ENCODE measurements at regions not wholly inside any gene's neighbourhood (a gene's known extent, or its start where the extent isn't known, plus 50 kb on each side); places are given as distances from the start of the nearest gene placed in this dataset.
A peak's percentile ranks its signal among the peaks of the same experiment; 100 is the strongest.

DNA sequence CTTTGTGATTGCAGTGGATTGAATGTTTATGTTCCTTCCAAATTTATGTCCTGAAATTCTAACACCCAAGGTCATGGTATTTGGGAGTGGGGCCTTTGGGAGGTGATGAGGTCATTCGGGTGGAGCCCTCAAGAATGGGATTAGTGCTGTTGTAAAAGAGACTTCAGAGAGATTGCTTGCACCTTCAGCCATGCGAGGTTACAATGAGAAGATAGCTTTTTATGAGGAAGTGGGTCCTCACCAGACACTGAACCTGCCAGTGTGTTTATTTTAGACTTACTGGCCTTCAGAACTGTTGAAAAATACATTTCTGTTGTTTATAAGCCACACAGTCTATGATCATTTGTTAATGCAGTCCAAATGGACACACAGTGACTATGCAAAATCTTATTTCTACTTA is 161.0 kb upstream of the GPRIN3 start:
- intact Hi-C loops (cut with DNase I, micrococcal nuclease), result no loop called here
- no peak for ATAC-seq
- no peak overlapping the region for H3K4me3 Mint-ChIP-seq
- no peaks in the 10 kb centered on the region for H3K27me3 Mint-ChIP-seq
- no peak for DNase-seq
- no peak overlapping the region for H3K27ac Mint-ChIP-seq
- no peaks in the 10 kb centered on the region for H3K9me3 Mint-ChIP-seq (ENCODE audit: low read depth)
- peaks cover 25% of the 10 kb centered on the region for H3K4me1 Mint-ChIP-seq
- H3K36me3 Mint-ChIP-seq (ENCODE audit: low read depth), result no peaks in the 10 kb centered on the region
- ChIA-PET POLR2A (no interaction called here), CTCF (no interaction called here)

GRCh38 chr4:89463341-89463740 is 155.7 kb upstream of the GPRIN3 start:
- Mint-ChIP-seq H3K4me3 (no peak overlapping the region), H3K27me3 (no peaks in the 10 kb centered on the region), H3K27ac (no peak overlapping the region), H3K36me3 (ENCODE audit: low read depth) (no peaks in the 10 kb centered on the region), H3K9me3 (ENCODE audit: low read depth) (no peaks in the 10 kb centered on the region), H3K4me1 (no peaks in the 10 kb centered on the region)
- CTCF ChIA-PET, result no interaction called here
- intact Hi-C loops (cut with DNase I, micrococcal nuclease), result no loop called here
- DNase-seq (no peak), ATAC-seq (no peak)
- POLR2A ChIA-PET, result no interaction called here

GRCh38 chr4:89447543-89447942 is 139.9 kb upstream of the GPRIN3 start:
- Mint-ChIP-seq H3K27ac (no peak overlapping the region), H3K4me1 (no peaks in the 10 kb centered on the region), H3K36me3 (ENCODE audit: low read depth) (peaks cover 8% of the 10 kb centered on the region), H3K4me3 (no peak overlapping the region), H3K9me3 (ENCODE audit: low read depth) (peaks cover 16% of the 10 kb centered on the region), H3K27me3 (peaks cover 3% of the 10 kb centered on the region)
- POLR2A ChIA-PET, result no interaction called here
- DNase-seq (no peak), ATAC-seq (no peak)
- intact Hi-C loops (cut with DNase I, micrococcal nuclease), result no loop called here
- CTCF ChIA-PET, result interaction anchor here (1.3 to 1.5 kb wide), 2 partner anchors 10 to 221 kb away, joined by 4 to 5 read pairs; no protein-coding TSS in a partner anchor

DNA sequence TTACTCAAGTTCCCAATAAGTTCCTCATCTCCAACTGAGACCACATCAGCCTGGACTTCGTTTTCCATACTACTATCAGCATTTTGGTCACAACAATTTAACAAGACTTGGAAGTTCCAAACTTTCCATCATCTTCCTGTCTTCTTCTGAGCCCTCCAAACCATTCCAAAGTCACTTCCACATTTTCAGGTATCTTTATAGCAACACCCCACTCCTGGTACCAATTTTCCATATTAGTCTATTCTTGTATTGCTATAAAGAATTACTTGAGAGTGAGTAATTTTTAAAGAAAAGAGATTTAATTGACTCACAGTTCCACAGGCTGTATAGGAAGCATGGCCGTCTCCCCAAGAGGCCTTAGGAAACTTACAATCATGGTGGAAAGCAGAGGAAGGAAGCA is 138.6 kb upstream of the GPRIN3 start:
- DNase-seq (no peak), ATAC-seq (no peak)
- peaks cover 8% of the 10 kb centered on the region for H3K36me3 Mint-ChIP-seq (ENCODE audit: low read depth)
- intact Hi-C loops (cut with DNase I, micrococcal nuclease), result no loop called here
- H3K9me3 Mint-ChIP-seq (ENCODE audit: low read depth), result peaks cover 16% of the 10 kb centered on the region
- POLR2A ChIA-PET, result no interaction called here
- no peaks in the 10 kb centered on the region for H3K4me1 Mint-ChIP-seq
- H3K27me3 Mint-ChIP-seq, result peaks cover 3% of the 10 kb centered on the region
- H3K4me3 Mint-ChIP-seq, result no peak overlapping the region
- H3K27ac Mint-ChIP-seq, result no peak overlapping the region
- CTCF ChIA-PET, result no interaction called here

- CTCF ChIA-PET, result interaction anchor here (1.0 to 1.5 kb wide), 2 partner anchors 212 to 214 kb away, joined by 3 to 11 read pairs; no protein-coding TSS in a partner anchor
- no peak overlapping the region for H3K4me3 Mint-ChIP-seq
These were observed 131.9 kb upstream of the GPRIN3 start for GRCh38 chr4:89439533-89439932.

GRCh38 chr4:89438102-89438831 is 130.7 kb upstream of the GPRIN3 start:
- H3K4me3 Mint-ChIP-seq, result no peak overlapping the region
- H3K27me3 Mint-ChIP-seq, result peaks cover 3% of the 10 kb centered on the region
- H3K27ac Mint-ChIP-seq, result peak overlapping the region; percentile 71

More at GRCh38 chr4:89439533-89439932, 131.9 kb upstream of the GPRIN3 start:
- Mint-ChIP-seq H3K4me1 (peaks cover 19% of the 10 kb centered on the region), H3K27ac (no peak overlapping the region), H3K9me3 (ENCODE audit: low read depth) (peaks cover 2% of the 10 kb centered on the region), H3K27me3 (peaks cover 3% of the 10 kb centered on the region), H3K36me3 (ENCODE audit: low read depth) (no peaks in the 10 kb centered on the region)
- intact Hi-C loops (cut with DNase I, micrococcal nuclease), result loop anchor here (5.0 kb wide), 2 partner anchors 123 to 463 kb away; no protein-coding TSS in a partner anchor
- DNase-seq (no peak), ATAC-seq (no peak)
- POLR2A ChIA-PET, result no interaction called here

GRCh38 chr4:89434364-89434988 is 126.9 kb upstream of the GPRIN3 start:
- DNase-seq (no peak), ATAC-seq (peak; percentile 75)
- peaks cover 21% of the 10 kb centered on the region for H3K4me1 Mint-ChIP-seq
- H3K9me3 Mint-ChIP-seq (ENCODE audit: low read depth), result no peaks in the 10 kb centered on the region
- ChIA-PET CTCF (interaction anchor here (0.7 to 2.3 kb wide), 22 partner anchors 9 to 468 kb away, joined by 3 to 73 read pairs (median 3); no protein-coding TSS in a partner anchor), POLR2A (no interaction called here)
- peaks cover 2% of the 10 kb centered on the region for H3K27me3 Mint-ChIP-seq
- no peak overlapping the region for H3K27ac Mint-ChIP-seq
- intact Hi-C loops (cut with DNase I, micrococcal nuclease), result loop anchor here (1.0 to 5.0 kb wide), 5 partner anchors 127 to 275 kb away; partner anchors contain the start of gene GPRIN3 (in 1 of the 2)
- H3K36me3 Mint-ChIP-seq (ENCODE audit: low read depth), result no peaks in the 10 kb centered on the region
- H3K4me3 Mint-ChIP-seq, result no peak overlapping the region

More at GRCh38 chr4:89438102-89438831, 130.7 kb upstream of the GPRIN3 start:
- no peaks in the 10 kb centered on the region for H3K9me3 Mint-ChIP-seq (ENCODE audit: low read depth)
- POLR2A ChIA-PET, result no interaction called here
- DNase-seq (peak; percentile 70), ATAC-seq (peak; percentile 70)
- peaks cover 23% of the 10 kb centered on the region for H3K4me1 Mint-ChIP-seq
- no peaks in the 10 kb centered on the region for H3K36me3 Mint-ChIP-seq (ENCODE audit: low read depth)
- intact Hi-C loops (cut with DNase I, micrococcal nuclease), result loop anchor here (1.0 to 5.0 kb wide), 4 partner anchors 124 to 464 kb away; no protein-coding TSS in a partner anchor
- CTCF ChIA-PET, result interaction anchor here (1.0 to 1.5 kb wide), 2 partner anchors 211 to 212 kb away, joined by 3 to 11 read pairs; no protein-coding TSS in a partner anchor

DNA sequence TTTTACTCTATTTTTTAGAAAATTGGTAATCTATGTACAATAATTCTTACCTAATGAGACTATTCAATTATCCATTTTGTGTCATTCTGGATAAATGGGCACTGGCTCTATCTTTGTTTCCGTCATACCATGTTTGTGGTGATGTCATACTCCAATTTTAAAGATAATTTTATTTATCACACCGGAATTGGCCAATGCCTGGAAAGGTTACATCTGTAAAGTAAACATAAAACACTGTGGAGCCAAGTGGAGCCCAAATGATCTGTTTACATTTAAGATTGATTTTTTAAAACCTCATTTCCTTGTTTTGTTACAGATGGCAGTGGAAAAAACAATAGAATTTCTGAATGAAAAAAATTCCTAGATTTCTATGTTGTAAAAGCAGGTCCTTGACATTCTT is 120.2 kb upstream of the GPRIN3 start:
- H3K9me3 Mint-ChIP-seq (ENCODE audit: low read depth), result no peaks in the 10 kb centered on the region
- ATAC-seq (no peak), DNase-seq (no peak)
- no peaks in the 10 kb centered on the region for H3K36me3 Mint-ChIP-seq (ENCODE audit: low read depth)
- H3K27me3 Mint-ChIP-seq, result peaks cover 2% of the 10 kb centered on the region
- no peak overlapping the region for H3K27ac Mint-ChIP-seq
- ChIA-PET POLR2A (no interaction called here), CTCF (interaction anchor here (0.8 to 4.8 kb wide), 3 partner anchors 9 to 202 kb away, joined by 3 to 23 read pairs (median 4); no protein-coding TSS in a partner anchor)
- intact Hi-C loops (cut with DNase I, micrococcal nuclease), result no loop called here
- H3K4me3 Mint-ChIP-seq, result no peak overlapping the region
- no peaks in the 10 kb centered on the region for H3K4me1 Mint-ChIP-seq

DNA sequence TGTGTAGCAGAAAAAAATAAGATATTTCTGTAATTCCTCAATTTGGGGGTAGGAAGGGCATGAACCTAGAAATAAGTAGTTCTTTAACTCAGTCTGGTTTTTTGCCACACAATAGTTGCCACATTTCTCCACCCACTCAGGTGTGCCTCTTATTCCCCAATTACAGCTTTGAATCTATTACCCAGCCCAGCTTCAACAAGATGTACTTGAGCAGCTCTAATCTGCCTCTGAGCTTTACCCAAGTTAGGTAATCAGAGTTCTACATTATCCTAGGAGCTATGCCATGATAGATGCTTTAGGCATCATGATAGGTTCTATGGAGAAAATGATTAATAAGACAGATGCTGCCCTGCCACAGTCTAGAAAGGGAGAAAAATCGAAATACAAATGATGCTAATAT is 117.4 kb upstream of the GPRIN3 start:
- H3K36me3 Mint-ChIP-seq (ENCODE audit: low read depth), result no peaks in the 10 kb centered on the region
- no peak overlapping the region for H3K27ac Mint-ChIP-seq
- POLR2A ChIA-PET, result no interaction called here
- no peak overlapping the region for H3K4me3 Mint-ChIP-seq
- no peaks in the 10 kb centered on the region for H3K9me3 Mint-ChIP-seq (ENCODE audit: low read depth)
- DNase-seq (no peak), ATAC-seq (no peak)
- CTCF ChIA-PET, result interaction anchor here (1.9 to 4.8 kb wide), 2 partner anchors 10 to 199 kb away, joined by 6 to 23 read pairs; no protein-coding TSS in a partner anchor
- peaks cover 4% of the 10 kb centered on the region for H3K4me1 Mint-ChIP-seq
- H3K27me3 Mint-ChIP-seq, result peaks cover 2% of the 10 kb centered on the region
- intact Hi-C loops (cut with DNase I, micrococcal nuclease), result no loop called here

DNA sequence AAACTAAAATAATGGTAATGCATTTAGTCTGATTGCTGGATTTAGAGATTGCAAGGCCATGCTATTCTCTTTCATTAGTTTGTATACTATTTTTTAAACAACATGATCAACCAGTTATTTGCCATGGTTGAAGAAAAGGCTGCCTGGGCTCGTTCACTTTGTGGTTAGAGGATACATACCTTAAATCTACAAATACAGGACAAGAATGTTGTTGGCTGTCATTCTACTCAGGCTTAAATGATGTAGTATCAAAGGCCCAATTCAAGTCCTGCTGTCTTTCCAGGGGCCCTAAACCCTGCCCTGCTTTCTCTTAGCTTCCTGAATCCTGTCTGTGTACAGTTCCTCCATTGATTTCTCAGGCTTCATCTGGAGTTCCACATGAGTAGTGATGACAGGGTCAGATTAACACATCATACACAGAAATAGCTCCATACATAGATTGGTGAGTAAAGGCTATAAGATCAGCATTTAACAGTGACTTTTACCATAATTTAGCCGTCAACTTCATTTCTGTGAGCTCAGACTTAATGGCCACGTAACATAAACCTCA is 114.9 kb upstream of the GPRIN3 start:
- no peak for DNase-seq
- Mint-ChIP-seq H3K9me3 (ENCODE audit: low read depth) (no peaks in the 10 kb centered on the region), H3K27me3 (no peaks in the 10 kb centered on the region), H3K4me3 (no peak overlapping the region), H3K4me1 (peaks cover 4% of the 10 kb centered on the region), H3K27ac (no peak overlapping the region), H3K36me3 (ENCODE audit: low read depth) (no peaks in the 10 kb centered on the region)
- ChIA-PET CTCF (interaction anchor here (1.1 kb wide), 1 partner anchor 12 kb away, joined by 4 read pairs; no protein-coding TSS in a partner anchor), POLR2A (no interaction called here)
- intact Hi-C loops (cut with DNase I, micrococcal nuclease), result no loop called here
- no peak for ATAC-seq

GRCh38 chr4:89420507-89420906 is 112.9 kb upstream of the GPRIN3 start:
- Mint-ChIP-seq H3K27me3 (no peaks in the 10 kb centered on the region), H3K27ac (no peak overlapping the region), H3K36me3 (ENCODE audit: low read depth) (no peaks in the 10 kb centered on the region), H3K4me1 (peaks cover 4% of the 10 kb centered on the region), H3K9me3 (ENCODE audit: low read depth) (no peaks in the 10 kb centered on the region), H3K4me3 (no peak overlapping the region)
- CTCF ChIA-PET, result no interaction called here
- ATAC-seq, result no peak
- no peak for DNase-seq
- intact Hi-C loops (cut with DNase I, micrococcal nuclease), result no loop called here
- POLR2A ChIA-PET, result no interaction called here

Measured in activated CD4-positive, alpha-beta T cell treated with anti-CD3 and anti-CD28 coated beads for 36 hours (primary cell).